IgD-negative memory B cell (primary cell): ENCODE measurements at regions not wholly inside any gene's neighbourhood (a gene's known extent, or its start where the extent isn't known, plus 50 kb on each side); places are given as distances from the start of the nearest gene placed in this dataset.

Experiments used
- H3K27ac Mint-ChIP-seq, 3 donors: one replicate each; pipeline ENCODE4 v1.8.0; 2020 to 2022; ENCODE audit warnings: mild to moderate bottlenecking in 3 of 3, mixed read lengths in 3 of 3, moderate library complexity in 1 of 3
- H3K27me3 Mint-ChIP-seq: one replicate; pipeline ENCODE4 v1.8.0; 2021; ENCODE audit warnings: mixed read lengths
- H3K36me3 Mint-ChIP-seq: one replicate; pipeline ENCODE4 v1.8.0; 2020; ENCODE audit warnings: mild to moderate bottlenecking, mixed read lengths
- H3K4me1 Mint-ChIP-seq, 3 donors: one replicate each; pipeline ENCODE4 v1.8.0; 2020 to 2022; ENCODE audit warnings: mixed read lengths in 3 of 3, mild to moderate bottlenecking in 1 of 3
- H3K4me3 Mint-ChIP-seq, 4 donors: one replicate each; pipeline ENCODE4 v1.8.0; 2020 to 2022; ENCODE audit warnings: mild to moderate bottlenecking in 4 of 4, mixed read lengths in 4 of 4, moderate library complexity in 3 of 4
- H3K9me3 Mint-ChIP-seq, 3 donors: one replicate each; pipeline ENCODE4 v1.8.0; 2020 to 2021; ENCODE audit warnings: mixed read lengths in 3 of 3, mild to moderate bottlenecking in 1 of 3

GRCh38 chr11:106471276-106471675 is 393.8 kb downstream of the AASDHPPT start:
- Mint-ChIP-seq H3K4me1 (no peaks in the 10 kb centered on the region), H3K27ac (no peak overlapping the region), H3K27me3 (no peaks in the 10 kb centered on the region), H3K4me3 (no peak overlapping the region), H3K9me3 (peaks cover 1 to 4% (median 4%) of the 10 kb centered on the region in 3 donors), H3K36me3 (no peaks in the 10 kb centered on the region)

GRCh38 chr11:106473089-106473722 is 395.7 kb downstream of the AASDHPPT start:
- Mint-ChIP-seq H3K4me1 (no peaks in the 10 kb centered on the region), H3K4me3 (no peak overlapping the region), H3K9me3 (peaks cover 4% of the 10 kb centered on the region in 3 donors), H3K27me3 (no peaks in the 10 kb centered on the region), H3K36me3 (no peaks in the 10 kb centered on the region), H3K27ac (no peak overlapping the region)

GRCh38 chr11:106474274-106474673 is 396.8 kb downstream of the AASDHPPT start:
- Mint-ChIP-seq H3K9me3 (peaks cover 4% of the 10 kb centered on the region in 3 donors), H3K27me3 (no peaks in the 10 kb centered on the region), H3K4me1 (peaks cover 0 to 2% (median 0%) of the 10 kb centered on the region in 3 donors), H3K27ac (no peak overlapping the region), H3K36me3 (no peaks in the 10 kb centered on the region), H3K4me3 (no peak overlapping the region)

GRCh38 chr11:106475181-106475580 is 397.7 kb downstream of the AASDHPPT start:
- Mint-ChIP-seq H3K4me3 (no peak overlapping the region), H3K27ac (no peak overlapping the region), H3K36me3 (no peaks in the 10 kb centered on the region), H3K4me1 (peaks cover 0 to 2% (median 0%) of the 10 kb centered on the region in 3 donors), H3K27me3 (no peaks in the 10 kb centered on the region), H3K9me3 (peaks cover 2 to 4% (median 4%) of the 10 kb centered on the region in 3 donors)

- peaks cover 0 to 2% (median 0%) of the 10 kb centered on the region in 3 donors for H3K4me1 Mint-ChIP-seq
- no peak overlapping the region for H3K27ac Mint-ChIP-seq
- peaks cover 0 to 6% (median 4%) of the 10 kb centered on the region in 3 donors for H3K9me3 Mint-ChIP-seq
- H3K36me3 Mint-ChIP-seq, result no peaks in the 10 kb centered on the region
- H3K4me3 Mint-ChIP-seq, result no peak overlapping the region
- H3K27me3 Mint-ChIP-seq, result no peaks in the 10 kb centered on the region
These were observed 400.3 kb downstream of the AASDHPPT start for GRCh38 chr11:106477776-106478175.

GRCh38 chr11:106479646-106480045 is 402.2 kb downstream of the AASDHPPT start:
- Mint-ChIP-seq H3K27ac (no peak overlapping the region), H3K4me3 (no peak overlapping the region), H3K4me1 (peaks cover 0 to 2% (median 0%) of the 10 kb centered on the region in 3 donors), H3K36me3 (no peaks in the 10 kb centered on the region), H3K9me3 (peaks cover 0 to 6% (median 2%) of the 10 kb centered on the region in 3 donors), H3K27me3 (no peaks in the 10 kb centered on the region)

GRCh38 chr11:106480581-106481190 is 403.2 kb downstream of the AASDHPPT start:
- no peaks in the 10 kb centered on the region for H3K27me3 Mint-ChIP-seq
- peaks cover 0 to 2% (median 0%) of the 10 kb centered on the region in 3 donors for H3K4me1 Mint-ChIP-seq
- H3K27ac Mint-ChIP-seq, result no peak overlapping the region
- no peak overlapping the region for H3K4me3 Mint-ChIP-seq
- H3K9me3 Mint-ChIP-seq, result peaks cover 0 to 6% (median 2%) of the 10 kb centered on the region in 3 donors
- H3K36me3 Mint-ChIP-seq, result no peaks in the 10 kb centered on the region

GRCh38 chr11:106482917-106483785 is 405.7 kb downstream of the AASDHPPT start:
- no peaks in the 10 kb centered on the region for H3K36me3 Mint-ChIP-seq
- no peaks in the 10 kb centered on the region for H3K27me3 Mint-ChIP-seq
- H3K9me3 Mint-ChIP-seq, result peaks cover 0 to 2% (median 2%) of the 10 kb centered on the region in 3 donors
- H3K4me1 Mint-ChIP-seq, result peaks cover 0 to 2% (median 0%) of the 10 kb centered on the region in 3 donors
- no peak overlapping the region for H3K27ac Mint-ChIP-seq
- no peak overlapping the region for H3K4me3 Mint-ChIP-seq

GRCh38 chr11:106491751-106492150 is 414.3 kb downstream of the AASDHPPT start:
- no peak overlapping the region for H3K27ac Mint-ChIP-seq
- no peaks in the 10 kb centered on the region for H3K36me3 Mint-ChIP-seq

GRCh38 chr11:106493751-106494150 is 416.3 kb downstream of the AASDHPPT start:
- Mint-ChIP-seq H3K4me3 (no peak overlapping the region), H3K27ac (no peak overlapping the region), H3K36me3 (peaks cover 2% of the 10 kb centered on the region), H3K4me1 (no peaks in the 10 kb centered on the region), H3K9me3 (peaks cover 0 to 3% (median 2%) of the 10 kb centered on the region in 3 donors), H3K27me3 (no peaks in the 10 kb centered on the region)

More at GRCh38 chr11:106491751-106492150, 414.3 kb downstream of the AASDHPPT start:
- Mint-ChIP-seq H3K4me3 (no peak overlapping the region), H3K9me3 (peaks cover 0 to 2% (median 2%) of the 10 kb centered on the region in 3 donors), H3K4me1 (no peaks in the 10 kb centered on the region), H3K27me3 (no peaks in the 10 kb centered on the region)

GRCh38 chr11:106495046-106495445 is 417.6 kb downstream of the AASDHPPT start:
- H3K27ac Mint-ChIP-seq, result no peak overlapping the region
- peaks cover 2% of the 10 kb centered on the region for H3K36me3 Mint-ChIP-seq
- H3K4me1 Mint-ChIP-seq, result no peaks in the 10 kb centered on the region
- H3K27me3 Mint-ChIP-seq, result no peaks in the 10 kb centered on the region
- H3K4me3 Mint-ChIP-seq, result no peak overlapping the region
- peaks cover 0 to 2% (median 1%) of the 10 kb centered on the region in 3 donors for H3K9me3 Mint-ChIP-seq

GRCh38 chr11:106496677-106497076 is 419.2 kb downstream of the AASDHPPT start:
- H3K27ac Mint-ChIP-seq, result no peak overlapping the region

GRCh38 chr11:106497321-106497720 is 419.9 kb downstream of the AASDHPPT start:
- Mint-ChIP-seq H3K27me3 (no peaks in the 10 kb centered on the region), H3K4me1 (no peaks in the 10 kb centered on the region), H3K4me3 (no peak overlapping the region), H3K27ac (no peak overlapping the region), H3K36me3 (peaks cover 2% of the 10 kb centered on the region), H3K9me3 (peaks cover 0 to 7% (median 3%) of the 10 kb centered on the region in 3 donors)

More at GRCh38 chr11:106496677-106497076, 419.2 kb downstream of the AASDHPPT start:
- H3K9me3 Mint-ChIP-seq, result peaks cover 0 to 3% (median 3%) of the 10 kb centered on the region in 3 donors
- H3K36me3 Mint-ChIP-seq, result peaks cover 2% of the 10 kb centered on the region
- no peaks in the 10 kb centered on the region for H3K27me3 Mint-ChIP-seq
- H3K4me1 Mint-ChIP-seq, result no peaks in the 10 kb centered on the region
- H3K4me3 Mint-ChIP-seq, result no peak overlapping the region

GRCh38 chr11:106497822-106498221 is 420.4 kb downstream of the AASDHPPT start:
- Mint-ChIP-seq H3K36me3 (peaks cover 2% of the 10 kb centered on the region), H3K27ac (no peak overlapping the region), H3K9me3 (peaks cover 0 to 7% (median 3%) of the 10 kb centered on the region in 3 donors), H3K4me3 (no peak overlapping the region), H3K27me3 (no peaks in the 10 kb centered on the region), H3K4me1 (peaks cover 0 to 2% (median 0%) of the 10 kb centered on the region in 3 donors)

- Mint-ChIP-seq H3K9me3 (peaks cover 2 to 6% (median 5%) of the 10 kb centered on the region in 3 donors), H3K36me3 (no peaks in the 10 kb centered on the region), H3K27me3 (no peaks in the 10 kb centered on the region), H3K4me1 (peaks cover 0 to 3% (median 0%) of the 10 kb centered on the region in 3 donors), H3K27ac (no peak overlapping the region), H3K4me3 (no peak overlapping the region)
These were observed 426.4 kb downstream of the AASDHPPT start for GRCh38 chr11:106503901-106504300.
